H7 (cell line): ENCODE measurements at regions not wholly inside any gene's neighbourhood (a gene's known extent, or its start where the extent isn't known, plus 50 kb on each side); places are given as distances from the start of the nearest gene placed in this dataset.

Experiments
- DNase-seq: peaks from one replicate; pipeline ENCODE4 v3.0.0; 2012
- H3K27me3 ChIP-seq: 2 replicates; pipeline ENCODE4 v1.6.0; 2011; ENCODE audit warnings: mild to moderate bottlenecking, low read length; ENCODE audit not compliant: control insufficient read depth, insufficient read depth
- H3K36me3 ChIP-seq: replicated peaks from 2 replicates; pipeline ENCODE4 v1.5.1; 2011; ENCODE audit warnings: low read length; ENCODE audit not compliant: control insufficient read depth, insufficient read depth
- H3K4me3 ChIP-seq: 2 replicates; pipeline ENCODE4 v1.5.1; 2011; ENCODE audit warnings: low read depth, mild to moderate bottlenecking, control low read depth, low read length, moderate library complexity; ENCODE audit not compliant: insufficient read depth

DNA sequence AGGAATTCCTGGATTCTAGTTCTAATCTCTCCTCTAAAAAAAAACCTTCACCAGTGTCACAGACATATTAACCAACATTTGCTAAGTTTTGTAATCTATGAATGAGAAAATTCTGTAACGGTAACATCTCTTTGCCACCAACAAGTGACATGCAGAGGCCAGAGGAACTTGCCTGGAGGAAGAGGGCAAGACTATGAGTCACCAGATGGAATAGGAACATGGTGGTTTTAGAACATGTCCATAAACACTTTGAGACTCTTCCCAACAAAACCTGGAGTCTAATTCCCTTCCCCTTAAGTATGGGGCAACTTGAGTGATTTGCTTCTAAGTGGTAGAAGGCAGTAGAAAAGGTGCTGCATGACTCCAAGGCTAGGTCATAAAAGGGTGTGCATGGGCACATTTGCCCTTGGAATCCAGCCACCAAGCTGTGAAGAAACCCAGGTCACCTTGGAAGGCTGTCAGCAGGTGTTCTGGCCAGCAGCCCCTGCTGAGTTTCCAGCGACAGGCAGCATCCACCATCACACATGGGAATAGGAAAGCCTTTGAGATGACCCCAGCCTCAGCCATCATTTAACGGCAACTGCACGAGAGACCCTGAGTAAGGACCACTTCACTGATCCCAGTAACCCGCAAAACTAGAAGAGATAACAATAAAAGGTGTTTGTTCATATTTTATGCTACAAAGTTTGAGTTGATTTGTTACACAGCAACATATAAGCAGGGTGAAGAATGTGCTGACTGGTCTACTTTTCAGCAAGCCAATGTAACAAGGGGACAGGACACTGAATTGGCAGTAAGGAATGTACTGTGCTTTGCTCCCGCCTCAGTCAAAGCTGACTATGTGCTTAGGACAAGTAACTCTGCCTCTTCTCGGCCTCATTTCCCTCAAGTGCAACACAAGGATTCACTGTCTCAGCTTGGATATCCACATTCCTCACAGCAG, 90.6 kb downstream of the SKA1 start:
- Histone ChIP-seq H3K27me3 (no peaks in the 10 kb centered on the region), H3K36me3 (no peaks in the 10 kb centered on the region), H3K4me3 (no peak overlapping the region)
- no peak for DNase-seq

DNA sequence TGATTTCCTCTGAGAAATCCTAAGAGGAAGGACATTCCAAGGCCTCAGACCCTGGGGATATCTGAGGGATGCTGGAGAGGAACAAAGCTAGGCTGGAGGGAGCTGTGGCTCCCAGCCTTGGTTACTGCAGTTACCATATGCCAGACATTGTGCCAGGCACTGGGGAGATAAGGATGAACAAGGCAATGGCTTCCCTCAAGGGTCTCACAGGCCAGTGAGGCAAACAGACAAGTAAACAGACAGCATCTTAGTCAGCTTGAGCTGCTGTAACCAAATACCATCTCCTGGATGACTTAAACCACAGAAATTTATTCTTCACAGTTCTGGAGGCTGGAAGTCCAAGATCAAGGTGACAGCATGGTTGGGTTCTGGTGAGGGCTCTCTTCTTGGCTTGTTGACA, 91.8 kb downstream of the SKA1 start:
- H3K36me3 ChIP-seq: no peaks in the 10 kb centered on the region
- no peak overlapping the region for H3K4me3 ChIP-seq
- no peak for DNase-seq
- H3K27me3 ChIP-seq: no peaks in the 10 kb centered on the region

- no peak overlapping the region for H3K4me3 ChIP-seq
These were observed 91.1 kb upstream of the MAPK4 start for GRCh38 chr18:50468807-50469206.

GRCh38 chr18:50469380-50469781, 90.5 kb upstream of the MAPK4 start:
- no peaks in the 10 kb centered on the region for H3K27me3 ChIP-seq
- no peaks in the 10 kb centered on the region for H3K36me3 ChIP-seq
- H3K4me3 ChIP-seq: no peak overlapping the region
- no peak for DNase-seq

More at GRCh38 chr18:50468807-50469206, 91.1 kb upstream of the MAPK4 start:
- no peaks in the 10 kb centered on the region for H3K36me3 ChIP-seq
- no peak for DNase-seq
- H3K27me3 ChIP-seq: no peaks in the 10 kb centered on the region

DNA sequence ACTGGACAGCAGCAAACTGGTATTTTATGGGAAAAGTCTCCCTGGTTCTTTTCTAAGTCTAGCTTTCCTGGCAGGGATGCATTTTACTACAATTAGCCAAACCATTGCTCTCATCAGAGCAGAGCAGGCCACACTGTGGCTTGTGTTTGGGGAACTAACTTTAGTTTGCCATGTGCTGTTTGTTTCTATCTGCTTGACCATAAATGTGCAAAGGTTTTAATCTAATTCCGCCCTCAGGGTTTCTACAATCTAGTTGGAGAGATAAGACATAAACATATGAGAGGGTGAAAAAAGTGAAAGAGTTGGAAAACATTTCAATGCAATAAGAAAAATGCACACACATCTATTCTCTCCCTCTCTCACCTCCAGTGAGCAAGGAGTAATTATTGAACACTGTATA, 86.9 kb upstream of the MAPK4 start:
- no peaks in the 10 kb centered on the region for H3K36me3 ChIP-seq
- H3K27me3 ChIP-seq: no peaks in the 10 kb centered on the region
- DNase-seq: no peak
- no peak overlapping the region for H3K4me3 ChIP-seq

DNA sequence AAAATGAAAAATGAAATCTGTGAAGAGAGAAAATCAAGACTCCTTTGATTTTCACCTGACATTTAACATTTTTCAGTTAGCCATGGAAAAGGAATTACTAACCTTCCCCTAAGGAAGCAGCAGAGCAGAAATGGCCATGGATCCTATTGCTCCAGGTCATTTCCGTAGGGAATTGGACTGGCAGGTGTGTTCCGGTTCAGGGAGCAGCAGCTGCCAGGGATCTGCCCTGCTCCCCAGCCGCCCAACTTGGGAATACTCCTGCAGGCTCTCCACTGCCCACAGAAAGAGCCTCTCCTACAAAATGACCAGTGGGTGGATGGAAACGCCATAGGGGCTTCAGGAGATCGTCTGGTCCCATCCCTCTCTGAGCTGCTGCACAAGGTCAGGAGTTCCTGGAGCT, 86.0 kb upstream of the MAPK4 start:
- H3K36me3 ChIP-seq: no peaks in the 10 kb centered on the region
- no peaks in the 10 kb centered on the region for H3K27me3 ChIP-seq
- no peak overlapping the region for H3K4me3 ChIP-seq
- DNase-seq: no peak

- no peak for DNase-seq
- Histone ChIP-seq H3K4me3 (no peak overlapping the region), H3K36me3 (no peaks in the 10 kb centered on the region), H3K27me3 (no peaks in the 10 kb centered on the region)
These were observed 84.2 kb upstream of the MAPK4 start for GRCh38 chr18:50475538-50476193.

GRCh38 chr18:50492097-50492496, 67.8 kb upstream of the MAPK4 start:
- H3K4me3 ChIP-seq: no peak overlapping the region
- no peak for DNase-seq
- no peaks in the 10 kb centered on the region for H3K27me3 ChIP-seq

GRCh38 chr18:50494569-50494968, 65.3 kb upstream of the MAPK4 start:
- DNase-seq: no peak
- no peak overlapping the region for H3K4me3 ChIP-seq
- no peaks in the 10 kb centered on the region for H3K36me3 ChIP-seq
- no peaks in the 10 kb centered on the region for H3K27me3 ChIP-seq

More at GRCh38 chr18:50492097-50492496, 67.8 kb upstream of the MAPK4 start:
- no peaks in the 10 kb centered on the region for H3K36me3 ChIP-seq

- no peak overlapping the region for H3K4me3 ChIP-seq
- no peak for DNase-seq
- H3K36me3 ChIP-seq: no peaks in the 10 kb centered on the region
- H3K27me3 ChIP-seq: no peaks in the 10 kb centered on the region
These were observed 53.5 kb upstream of the MAPK4 start for GRCh38 chr18:50506362-50506761.

DNA sequence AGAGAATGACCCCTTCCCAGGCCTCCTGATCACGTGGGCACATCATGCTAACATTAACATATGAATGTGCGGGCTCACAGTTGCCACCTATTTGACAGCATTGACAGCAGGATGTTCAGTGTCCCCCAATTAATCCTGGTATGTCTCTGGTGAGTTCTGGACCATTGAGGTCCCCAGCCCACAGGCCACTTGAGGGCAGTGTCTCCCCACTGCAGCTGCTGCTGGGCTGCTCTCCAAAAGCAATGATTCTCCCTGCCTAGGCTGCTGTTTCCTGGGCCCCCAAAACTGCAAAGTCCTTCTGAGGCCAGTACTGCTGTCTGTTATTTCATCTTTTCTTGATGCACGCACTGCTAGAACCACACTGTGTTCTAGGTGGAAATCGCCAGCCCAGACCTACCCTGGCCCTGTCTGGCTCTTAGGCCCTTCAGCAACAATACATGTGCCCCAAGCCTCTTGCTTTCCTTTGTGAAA, 52.7 kb upstream of the MAPK4 start:
- Histone ChIP-seq H3K4me3 (no peak overlapping the region), H3K27me3 (no peaks in the 10 kb centered on the region), H3K36me3 (no peaks in the 10 kb centered on the region)
- peak; percentile 70 for DNase-seq

GRCh38 chr18:50508228-50508627, 51.7 kb upstream of the MAPK4 start:
- no peaks in the 10 kb centered on the region for H3K27me3 ChIP-seq
- H3K36me3 ChIP-seq: no peaks in the 10 kb centered on the region
- H3K4me3 ChIP-seq: no peak overlapping the region
- DNase-seq: no peak

- no peak for DNase-seq
- Histone ChIP-seq H3K27me3 (no peaks in the 10 kb centered on the region), H3K36me3 (no peaks in the 10 kb centered on the region), H3K4me3 (no peak overlapping the region)
These were observed 50.9 kb upstream of the MAPK4 start for GRCh38 chr18:50509012-50509411.
